SH-SY5Y (cell line): ENCODE measurements at regions not wholly inside any gene's neighbourhood (a gene's known extent, or its start where the extent isn't known, plus 50 kb on each side); places are given as distances from the start of the nearest gene placed in this dataset.

Experiments
- GATA2 ChIP-seq: IDR thresholded peaks from 2 replicates; pipeline ENCODE4 v1.6.1; 2011; ENCODE audit warnings: mild to moderate bottlenecking, low read depth, low read length
- GATA3 ChIP-seq: IDR thresholded peaks from 2 replicates; pipeline ENCODE4 v1.6.1; 2011; ENCODE audit warnings: low read depth, mild to moderate bottlenecking, low read length, moderate library complexity

- no peak for TF ChIP-seq GATA2
- TF ChIP-seq GATA3 = no peak
These were observed 113.1 kb upstream of the ID2 start for GRCh38 chr2:8568543-8569302.
